GM19468 (cell line): ENCODE measurements at regions not wholly inside any gene's neighbourhood (a gene's known extent, or its start where the extent isn't known, plus 50 kb on each side); places are given as distances from the start of the nearest gene placed in this dataset.
"Not testable (repeated sequence)": the region's sequence is repeated elsewhere in the genome, so short reads cannot be mapped to it uniquely, and the experiment has no call there.

Experiments
- ATAC-seq: cut with Tn5 transposase; IDR thresholded peaks from one replicate; pipeline ENCODE4 v1.9.1; 2021; ENCODE audit warnings: mild to moderate bottlenecking, moderate library complexity, moderate number of reproducible peaks; ENCODE audit not compliant: unreplicated experiment; ENCODE audit errors: extremely low read depth

DNA sequence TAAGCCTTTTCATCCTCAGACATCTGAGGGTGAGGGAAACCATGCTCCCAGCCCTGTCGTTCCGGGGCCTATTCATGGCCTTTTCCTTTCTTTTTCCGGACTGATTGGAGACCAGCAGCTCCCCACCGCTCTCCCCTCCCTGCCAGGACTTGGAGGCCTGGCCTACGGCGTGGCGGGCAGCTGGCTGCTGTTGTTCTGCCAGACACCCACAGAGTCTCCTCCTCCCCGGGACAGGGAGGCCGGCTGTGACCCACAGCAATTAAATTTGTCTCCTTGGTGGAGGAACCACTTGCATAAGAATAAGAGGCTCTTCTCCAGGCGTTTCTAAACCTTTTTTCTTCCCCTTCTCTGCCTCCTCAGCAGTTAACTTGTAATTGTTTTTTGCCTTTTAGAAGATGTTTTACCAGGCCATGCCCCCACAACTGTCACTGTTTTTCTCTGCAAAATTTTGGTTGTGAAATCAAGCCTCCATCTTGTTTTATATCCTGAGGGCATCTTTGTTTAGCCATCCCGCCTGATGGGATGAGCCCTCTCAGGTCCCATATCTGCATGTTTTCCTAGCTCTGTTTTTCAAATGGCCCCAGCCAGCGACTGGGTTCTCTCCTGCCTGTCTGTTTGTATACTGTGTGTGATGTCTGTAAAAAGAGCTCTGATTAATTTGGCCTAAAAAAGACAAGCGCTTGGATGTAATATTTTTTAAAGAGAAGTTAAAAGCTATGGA is 1060.0 kb upstream of the DDX18 start:
- no peak for ATAC-seq

DNA sequence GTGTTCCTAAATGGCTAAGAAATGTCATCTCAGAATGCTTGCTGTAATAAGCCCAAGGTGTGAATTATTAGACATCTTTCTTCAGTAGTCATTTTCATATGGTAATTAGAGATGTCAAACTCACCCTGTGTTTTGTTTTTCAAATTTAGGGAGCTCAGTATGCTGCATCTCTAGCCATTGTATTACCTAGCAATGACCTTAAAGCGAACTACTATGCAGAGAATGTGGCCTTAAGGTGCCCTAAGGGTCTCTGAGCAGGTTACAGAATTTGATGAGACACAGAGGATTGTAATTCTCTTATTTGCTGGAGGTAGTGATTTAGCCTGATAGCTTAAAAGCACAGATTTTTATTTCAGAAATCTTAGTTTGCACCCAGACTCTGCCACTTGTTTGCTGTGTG is 1052.6 kb upstream of the DDX18 start:
- ATAC-seq, result no peak

DNA sequence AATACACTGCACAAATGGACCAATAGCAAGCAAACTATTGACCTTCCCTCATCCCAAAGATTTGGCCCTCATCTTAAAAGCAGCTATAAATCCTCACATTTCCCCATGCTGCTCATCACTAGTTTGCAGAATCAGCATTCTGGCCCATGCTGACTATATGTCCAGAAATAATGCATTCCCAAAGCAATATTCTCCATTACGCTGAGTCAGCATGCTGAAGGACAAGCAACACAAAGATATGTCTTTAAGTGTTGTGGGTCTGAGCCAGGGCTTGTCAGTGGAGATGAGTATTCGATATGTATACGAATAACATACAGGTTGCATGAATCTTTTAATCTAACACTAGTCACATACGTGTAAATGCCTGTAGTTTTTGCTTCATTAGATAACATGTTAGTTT is 1045.0 kb upstream of the DDX18 start:
- ATAC-seq, result no peak

DNA sequence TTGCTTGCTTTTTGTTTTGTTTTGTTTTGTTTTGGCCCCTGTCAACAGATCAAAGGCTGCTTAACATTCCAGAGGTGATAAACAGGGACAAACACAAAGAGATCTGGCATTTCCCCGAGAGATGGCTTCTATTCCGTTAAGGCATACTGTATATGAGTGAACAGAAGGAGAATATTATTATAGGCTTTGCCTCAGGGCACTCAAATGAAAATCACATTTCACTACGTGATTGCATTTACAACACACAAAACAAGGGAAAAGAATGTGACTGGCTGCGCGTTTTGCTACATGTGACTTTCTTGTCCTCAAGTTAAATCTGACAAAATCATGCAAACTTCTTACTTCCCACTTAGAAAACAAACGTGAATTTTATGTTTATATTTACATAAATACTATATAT is 1037.9 kb upstream of the DDX18 start:
- ATAC-seq, result no peak

DNA sequence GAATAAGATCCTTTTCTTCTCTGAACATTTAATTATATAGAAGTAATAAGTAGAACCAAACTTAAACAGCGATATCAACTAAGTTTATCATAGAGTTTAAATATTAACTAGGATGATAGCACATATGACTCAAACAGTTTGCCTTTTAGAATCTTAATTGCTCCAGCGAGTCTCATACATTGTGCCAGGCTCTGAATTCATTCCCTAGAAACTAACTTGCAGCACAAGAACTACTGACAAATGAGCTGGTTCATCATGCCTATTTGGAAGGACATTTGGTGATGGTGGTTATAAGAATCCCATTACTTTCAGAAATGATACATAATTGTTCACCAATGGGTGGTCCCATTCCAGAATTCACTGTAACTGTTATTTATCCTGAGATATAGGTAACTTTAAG is 1026.6 kb upstream of the DDX18 start:
- ATAC-seq, result no peak

DNA sequence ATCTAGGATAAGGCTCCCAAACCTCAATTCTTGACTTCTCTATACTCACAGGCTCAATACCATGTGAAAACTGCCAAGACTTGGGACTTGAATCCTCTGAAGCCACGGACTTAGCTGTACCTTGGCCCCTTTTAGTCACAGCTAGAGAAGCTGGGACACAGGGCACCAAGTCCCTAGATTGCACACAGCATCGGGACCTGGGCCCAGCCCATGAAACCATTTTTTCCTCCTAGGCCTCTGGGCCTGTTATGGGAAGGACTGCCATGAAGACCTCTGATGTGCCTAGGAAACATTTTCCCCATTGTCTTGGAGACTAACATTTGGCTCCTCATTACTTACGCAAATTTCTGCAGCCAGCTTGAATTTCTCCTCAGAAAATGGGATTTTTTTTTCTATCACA is 1011.8 kb upstream of the DDX18 start:
- ATAC-seq, result no peak

DNA sequence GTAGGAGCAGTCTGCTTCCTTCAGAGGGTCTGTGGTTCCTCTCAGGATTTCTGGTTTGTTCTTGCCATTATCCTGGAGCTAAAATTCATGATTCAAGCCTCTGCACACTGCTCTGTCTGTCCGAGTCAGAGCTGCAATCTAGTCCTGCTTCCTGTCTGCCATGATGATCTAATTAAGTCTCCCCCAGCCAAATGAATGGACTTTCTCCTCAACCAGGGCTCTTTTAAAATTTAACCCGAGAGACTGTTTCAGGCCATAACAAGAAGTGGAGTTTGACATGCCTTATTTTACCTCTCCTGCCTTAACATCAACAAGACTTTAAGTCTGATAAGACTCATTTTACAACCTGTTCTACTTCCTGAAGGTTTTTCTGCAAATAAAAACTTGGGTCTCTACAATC is 1009.6 kb upstream of the DDX18 start:
- ATAC-seq, result no peak

DNA sequence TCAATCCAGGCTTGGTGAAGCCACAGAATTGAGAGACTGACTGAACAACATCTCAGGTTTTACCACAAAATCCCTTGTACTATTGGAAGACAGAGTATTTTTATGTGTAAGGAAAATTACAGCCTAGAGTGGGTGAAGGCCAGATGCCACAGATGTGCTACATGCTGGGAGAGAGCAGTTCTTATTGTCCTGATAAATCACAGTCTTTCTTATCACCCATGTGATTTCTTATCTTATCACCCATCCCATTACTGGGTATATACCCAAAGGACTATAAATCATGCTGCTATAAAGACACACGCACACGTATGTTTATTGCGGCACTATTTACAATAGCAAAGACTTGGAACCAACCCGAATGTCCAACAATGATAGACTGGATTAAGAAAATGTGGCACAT is 1008.0 kb upstream of the DDX18 start:
- ATAC-seq, result not testable (repeated sequence)

DNA sequence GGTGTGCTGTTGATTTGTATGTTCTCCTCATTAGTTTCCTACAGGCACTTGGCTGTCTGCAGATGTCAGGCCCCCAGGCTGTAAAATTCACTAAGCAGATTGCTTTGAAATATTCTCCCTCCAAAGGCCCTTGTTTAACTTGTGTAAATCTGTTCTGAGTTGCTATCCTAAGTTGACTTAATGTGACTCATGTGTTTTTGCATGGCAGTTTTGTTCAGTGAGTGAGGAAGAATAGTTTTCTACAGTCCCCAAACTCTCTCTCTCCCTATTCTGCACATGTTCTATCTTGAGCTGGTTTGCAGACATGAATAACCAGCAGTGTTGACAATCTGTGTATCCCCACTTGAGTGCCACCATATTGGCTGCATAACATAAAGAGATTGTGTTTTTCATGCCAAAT is 1005.4 kb upstream of the DDX18 start:
- ATAC-seq, result no peak

DNA sequence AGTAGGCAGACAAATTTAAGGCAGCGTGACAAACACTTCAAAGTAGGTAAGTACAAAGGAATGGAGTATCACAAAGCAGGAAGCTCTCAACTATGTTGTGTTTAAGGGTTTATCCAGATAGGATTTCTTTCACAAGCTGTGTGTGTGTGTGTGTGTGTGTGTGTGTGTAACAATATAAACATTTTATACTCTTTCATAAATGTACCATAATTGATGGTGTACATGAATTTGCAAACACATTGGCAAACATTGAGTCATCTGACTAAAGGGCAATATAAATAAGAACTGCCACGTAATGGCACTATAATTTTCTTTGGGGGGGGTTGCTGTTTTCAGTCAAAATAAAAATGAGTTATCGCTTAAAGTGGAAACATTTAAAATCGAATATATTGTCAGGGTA is 1004.4 kb upstream of the DDX18 start:
- no peak for ATAC-seq

DNA sequence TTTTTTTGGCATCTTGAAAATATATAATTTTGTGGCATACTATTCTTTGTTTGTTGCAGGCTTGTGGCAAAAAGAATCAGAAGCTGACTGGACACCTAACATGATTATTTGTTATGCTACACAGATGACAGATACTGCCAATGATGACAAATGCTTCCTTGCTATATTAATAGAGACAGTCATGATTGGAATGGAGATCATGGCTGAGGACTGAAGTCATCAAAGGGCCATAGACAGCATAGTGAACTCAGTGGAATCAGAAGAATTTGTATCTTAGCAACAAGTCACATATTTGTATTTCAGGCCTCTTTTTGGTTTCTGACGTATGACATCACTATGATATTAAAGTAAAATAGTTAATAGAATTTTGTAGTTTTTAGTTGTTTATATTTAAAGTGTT is 1003.8 kb upstream of the DDX18 start:
- no peak for ATAC-seq

DNA sequence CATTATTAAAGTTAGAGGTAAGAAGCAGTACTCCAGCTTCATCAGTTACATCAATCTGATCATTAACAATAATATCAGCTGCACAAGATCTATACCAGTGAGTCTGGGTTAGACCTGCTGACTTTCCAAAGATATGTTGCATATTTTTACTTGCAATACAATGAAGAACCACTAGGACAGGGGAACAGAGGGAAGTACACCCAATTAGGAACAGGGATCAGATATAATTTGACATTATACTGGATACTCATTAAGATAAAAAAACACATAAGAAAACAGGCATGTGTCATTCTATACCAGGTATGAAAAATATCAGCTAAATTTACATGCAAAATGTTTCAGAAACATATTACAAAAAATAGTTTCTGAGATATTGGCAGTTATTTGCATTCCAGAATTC is 995.1 kb upstream of the DDX18 start:
- no peak for ATAC-seq

DNA sequence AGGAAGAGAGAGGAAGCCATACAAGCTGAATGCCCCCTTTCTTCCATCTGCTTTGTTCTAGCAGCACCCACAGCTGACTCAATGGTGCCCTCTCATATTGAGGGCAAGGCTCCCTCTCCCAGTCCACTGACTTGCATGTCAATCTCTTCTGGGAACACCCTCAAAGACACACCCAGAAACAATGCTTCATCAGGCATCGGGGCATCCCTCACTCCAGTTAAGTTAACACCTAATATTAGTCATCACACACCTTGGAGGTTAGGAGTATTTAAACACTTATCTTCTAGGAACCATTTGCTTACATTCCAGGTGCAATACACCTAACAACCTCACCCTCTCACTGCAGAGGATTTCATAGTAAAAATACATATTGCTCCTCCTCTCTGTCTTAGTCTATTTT is 993.5 kb upstream of the DDX18 start:
- ATAC-seq, result no peak

DNA sequence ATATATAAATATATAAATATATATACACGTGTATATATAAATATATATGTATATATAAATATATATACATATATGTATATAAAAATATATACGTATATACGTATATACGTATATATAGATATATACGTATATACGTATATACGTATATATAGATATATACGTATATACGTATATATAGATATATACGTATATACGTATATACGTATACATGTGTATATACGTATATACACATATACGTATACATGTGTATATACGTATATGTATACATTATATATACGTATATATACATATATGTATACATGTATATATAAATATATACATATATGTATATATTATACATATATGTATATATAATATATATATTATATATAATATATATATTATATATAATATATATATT is 984.9 kb upstream of the DDX18 start:
- ATAC-seq, result not testable (repeated sequence)

DNA sequence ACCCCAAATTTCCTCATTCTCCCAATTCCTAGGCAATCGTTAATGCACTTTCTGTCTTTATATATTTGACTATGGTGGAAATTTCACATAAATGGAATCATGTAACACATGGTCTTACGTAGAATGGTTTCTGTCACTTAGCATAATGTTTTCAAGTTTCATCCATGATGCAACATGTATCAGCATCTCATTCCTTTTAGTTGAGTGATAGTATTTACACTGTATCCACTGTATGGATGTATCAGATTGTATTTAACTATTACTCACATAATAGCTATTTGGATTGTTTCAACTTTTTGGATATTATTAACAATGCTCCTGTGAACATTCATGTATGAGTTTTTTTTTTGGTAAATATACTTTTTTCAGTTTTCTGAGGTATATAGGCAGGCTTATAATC is 982.3 kb upstream of the DDX18 start:
- no peak for ATAC-seq

DNA sequence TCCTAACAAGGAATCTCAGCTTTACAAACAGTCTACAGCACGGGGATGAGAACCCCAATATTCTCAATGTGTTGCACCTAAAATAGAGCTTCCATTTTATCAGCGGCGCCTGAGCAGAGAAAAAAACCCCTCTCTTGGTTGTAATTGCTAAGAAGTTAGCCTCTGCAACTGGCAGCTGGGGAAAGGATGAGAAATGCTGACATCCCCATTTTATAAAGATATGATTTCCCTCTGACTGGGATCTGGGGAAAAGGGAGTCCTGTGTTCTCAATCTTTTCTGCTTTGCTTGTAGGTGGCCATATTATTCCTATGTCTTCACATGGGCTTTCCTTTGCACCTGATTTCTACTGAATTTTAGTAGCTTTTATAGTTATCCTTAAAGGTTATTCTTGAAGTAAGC is 981.4 kb upstream of the DDX18 start:
- ATAC-seq, result no peak

DNA sequence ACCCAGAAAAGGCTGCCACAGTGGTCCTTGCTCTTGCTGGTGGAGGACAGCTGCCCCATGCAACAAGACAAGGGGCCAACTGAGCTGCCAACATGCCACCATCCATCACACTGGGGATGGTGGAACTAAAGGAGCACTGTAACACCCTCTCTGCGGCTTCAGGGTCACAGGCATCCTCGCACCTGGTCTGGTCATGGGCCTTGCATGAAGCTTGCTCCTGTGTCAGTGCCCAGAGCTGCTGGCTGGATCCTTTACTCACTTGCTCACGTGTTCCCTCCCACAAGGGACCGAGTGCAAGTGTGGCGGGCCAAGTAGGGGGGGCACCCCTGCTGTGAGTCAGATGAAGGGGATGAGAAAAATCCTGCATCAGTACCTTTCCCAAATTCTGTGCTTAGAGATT is 972.3 kb upstream of the DDX18 start:
- no peak for ATAC-seq

DNA sequence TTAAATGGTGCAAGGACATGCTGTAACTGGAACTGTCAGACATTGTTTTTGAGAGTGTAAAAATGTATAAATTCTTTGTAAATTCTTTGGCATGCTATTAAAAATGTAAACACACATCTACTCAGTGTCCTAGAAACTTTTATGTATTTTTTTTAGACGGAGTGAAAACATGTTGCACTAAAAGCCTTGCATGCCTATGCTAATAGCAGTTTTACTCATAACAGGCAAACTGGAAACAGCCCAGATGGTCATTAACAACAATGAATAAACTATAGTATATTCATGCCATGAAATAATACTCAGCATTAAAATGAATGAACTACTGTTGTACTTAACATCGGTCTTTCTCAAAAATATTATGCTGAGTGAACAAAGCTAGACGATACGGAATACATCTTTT is 954.8 kb upstream of the DDX18 start:
- ATAC-seq, result no peak

DNA sequence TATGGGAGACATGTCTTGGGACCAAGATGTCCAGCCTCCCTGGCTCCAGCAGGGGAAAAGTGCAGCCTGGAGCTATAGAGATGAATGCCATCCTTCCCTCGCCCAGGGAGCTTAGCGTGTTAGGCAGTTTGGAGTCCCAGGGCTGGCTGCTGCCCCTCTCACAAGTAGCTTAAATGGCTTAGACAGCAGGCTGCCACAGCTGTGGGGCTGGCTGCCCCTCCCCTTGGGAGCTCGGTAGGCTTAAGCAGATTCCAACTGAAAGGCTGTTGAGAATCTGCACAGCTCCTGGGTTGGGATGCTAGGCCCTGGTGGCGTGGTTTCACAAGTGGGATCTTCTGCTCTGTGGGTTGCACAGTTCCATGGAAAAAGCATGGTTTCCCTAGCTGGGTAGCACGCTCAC is 940.5 kb upstream of the DDX18 start:
- no peak for ATAC-seq

DNA sequence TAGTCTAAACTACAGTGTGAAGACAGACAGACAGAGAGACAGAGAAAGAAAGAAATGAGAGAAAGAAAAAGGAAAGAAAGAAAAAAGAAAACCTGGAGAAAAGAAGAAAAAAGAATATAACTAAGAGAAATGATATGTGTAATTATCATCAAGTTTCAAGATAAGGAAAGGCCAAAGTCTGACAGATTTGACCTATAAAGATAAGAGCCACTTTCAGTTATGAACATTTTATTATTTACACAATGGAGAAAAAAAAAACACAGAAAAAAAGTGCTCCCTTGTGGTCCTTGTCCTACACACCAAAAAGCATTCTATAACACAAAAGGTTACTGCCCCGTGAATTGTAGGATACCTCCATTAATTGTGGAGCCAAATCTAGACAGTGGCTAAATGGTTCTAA is 937.2 kb upstream of the DDX18 start:
- ATAC-seq, result no peak

DNA sequence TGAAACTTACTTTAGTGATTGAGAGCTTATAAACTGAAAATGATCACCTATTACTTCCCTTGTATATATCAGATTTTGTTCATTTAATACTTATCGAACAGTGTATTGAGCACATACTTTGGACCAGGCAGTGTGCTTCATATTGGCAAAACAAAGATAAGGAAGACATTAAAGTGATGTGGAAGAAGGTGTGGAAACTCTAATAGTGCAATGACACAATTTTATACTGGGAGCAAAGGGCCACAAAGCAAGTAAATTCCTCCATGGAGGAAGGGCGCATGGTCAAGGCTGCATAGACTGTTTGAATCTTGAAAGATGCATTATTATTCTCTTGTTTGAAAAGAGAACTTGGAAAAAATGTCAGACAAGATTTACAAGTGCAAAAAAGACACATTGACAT is 936.5 kb upstream of the DDX18 start:
- no peak for ATAC-seq

DNA sequence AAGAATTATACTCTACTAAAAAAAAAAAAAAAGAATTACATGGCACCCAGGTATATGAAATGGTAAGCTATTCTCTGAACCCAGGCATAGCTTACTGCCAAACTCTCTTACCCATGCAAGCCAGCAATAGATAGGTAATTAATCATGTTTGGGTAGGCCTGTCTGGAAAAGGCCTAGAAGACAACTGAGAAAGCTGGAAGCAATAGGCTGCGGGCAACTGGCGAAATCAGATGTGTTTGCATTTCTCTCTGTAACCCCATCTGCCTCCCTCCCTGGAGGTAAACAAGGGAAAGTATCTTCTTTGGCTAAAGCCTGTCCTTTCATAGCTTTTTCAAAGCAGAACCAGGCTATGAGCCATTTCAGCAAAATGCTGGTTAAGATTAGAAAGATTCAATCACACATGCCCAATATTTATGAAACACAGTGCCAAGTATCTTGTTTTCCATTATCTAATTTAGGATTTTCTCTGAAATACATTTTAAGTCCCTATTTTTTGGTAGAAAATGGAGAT is 934.8 kb upstream of the DDX18 start:
- ATAC-seq, result no peak

DNA sequence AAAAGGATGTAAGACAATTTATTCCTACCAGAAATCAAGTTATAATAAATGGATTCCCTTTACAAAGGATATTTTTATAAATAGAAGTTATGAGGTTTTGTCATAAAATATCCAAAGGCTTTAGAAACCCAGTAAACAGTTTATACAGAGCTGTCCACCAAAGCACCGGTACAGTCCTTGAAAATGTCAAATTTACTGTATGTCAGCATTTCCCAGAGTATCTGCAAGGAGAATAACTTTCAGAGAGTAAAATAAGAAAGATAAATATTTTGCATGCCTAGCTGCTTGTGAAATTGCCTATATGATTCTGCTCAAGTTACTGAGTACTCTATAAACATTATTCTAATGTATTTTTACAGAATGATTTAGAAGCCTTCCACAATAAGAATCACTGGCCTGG is 923.3 kb upstream of the DDX18 start:
- no peak for ATAC-seq
